ENCODE measurements at regions not wholly inside any gene's neighbourhood (a gene's known extent, or its start where the extent isn't known, plus 50 kb on each side); places are given as distances from the start of the nearest gene placed in this dataset.
"Not testable (repeated sequence)": the region's sequence is repeated elsewhere in the genome, so short reads cannot be mapped to it uniquely, and the experiment has no call there.

DNA sequence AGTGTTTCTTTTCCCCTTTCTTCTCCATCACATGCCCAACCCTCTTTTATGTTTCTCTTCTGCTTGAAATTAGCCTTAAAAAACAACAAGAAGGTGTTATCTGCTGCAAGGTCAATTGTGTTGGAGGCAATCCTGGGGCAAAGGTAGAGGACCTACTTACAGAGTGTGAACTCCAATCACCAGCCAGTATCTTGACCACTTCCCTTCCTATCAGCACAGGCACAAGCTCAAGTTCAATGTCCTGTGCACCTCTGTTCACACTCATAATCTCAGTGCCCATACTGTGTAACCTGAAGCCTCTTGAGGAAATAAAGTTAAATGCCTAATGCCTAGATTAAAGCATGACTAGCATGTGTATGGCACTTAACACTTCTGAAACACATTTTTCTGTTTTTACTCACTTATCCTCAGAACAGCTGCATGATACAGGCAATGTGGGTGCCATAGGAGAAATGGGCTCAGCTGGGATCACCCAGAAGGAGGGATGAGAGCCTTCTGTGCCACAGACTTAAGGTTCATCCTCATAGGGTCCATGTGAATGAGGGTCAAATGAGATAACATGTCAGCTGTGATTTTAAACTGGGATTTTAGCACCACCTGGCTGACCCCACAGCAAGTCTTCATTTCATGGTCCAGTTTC is 701.5 kb downstream of the BCL11A start:
- DNase-seq (ENCODE audit: low read depth in 2 of 3, low spot score in 2 of 3) = no peak

DNA sequence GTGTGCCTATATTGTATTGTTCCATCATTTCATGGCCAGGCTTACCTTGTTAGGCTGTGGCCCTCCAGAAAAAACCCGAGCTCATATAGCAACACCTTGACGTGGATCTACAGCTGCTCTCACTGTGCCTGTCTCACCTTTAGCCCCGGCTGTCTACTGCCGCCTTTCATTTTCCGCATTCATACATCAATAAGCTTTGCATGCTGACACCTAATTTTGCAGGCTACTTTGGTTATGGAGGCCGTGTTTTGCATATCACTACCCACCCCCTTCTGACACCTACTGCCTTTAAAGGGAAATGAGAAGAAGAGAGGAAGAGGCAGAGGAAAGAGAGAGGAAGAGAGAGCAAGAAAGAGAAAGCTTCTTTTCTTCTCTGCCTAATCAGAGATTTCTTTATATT is 702.9 kb downstream of the BCL11A start:
- DNase-seq (ENCODE audit: low read depth in 2 of 3, low spot score in 2 of 3) = no peak

DNA sequence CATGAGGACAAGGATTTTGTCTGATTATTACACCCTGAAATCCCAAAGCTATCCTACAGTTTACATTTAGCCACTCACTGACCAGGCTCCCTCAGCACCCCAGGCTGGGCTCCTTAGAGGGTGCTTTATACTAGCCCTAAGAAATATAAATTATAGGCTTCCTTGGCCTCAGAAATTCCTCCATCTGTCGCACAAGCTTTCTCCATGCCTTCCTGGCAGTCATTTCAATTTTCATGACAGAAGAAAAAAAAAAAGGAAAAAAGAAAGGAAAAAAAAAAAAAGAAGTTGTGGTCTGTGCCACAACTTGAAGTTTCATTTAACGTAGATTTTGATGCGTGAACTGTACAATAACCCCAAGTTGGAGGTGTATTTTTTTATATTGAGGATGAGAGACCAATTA is 719.5 kb downstream of the BCL11A start:
- DNase-seq (ENCODE audit: low read depth in 2 of 3, low spot score in 2 of 3) = no peak

DNA sequence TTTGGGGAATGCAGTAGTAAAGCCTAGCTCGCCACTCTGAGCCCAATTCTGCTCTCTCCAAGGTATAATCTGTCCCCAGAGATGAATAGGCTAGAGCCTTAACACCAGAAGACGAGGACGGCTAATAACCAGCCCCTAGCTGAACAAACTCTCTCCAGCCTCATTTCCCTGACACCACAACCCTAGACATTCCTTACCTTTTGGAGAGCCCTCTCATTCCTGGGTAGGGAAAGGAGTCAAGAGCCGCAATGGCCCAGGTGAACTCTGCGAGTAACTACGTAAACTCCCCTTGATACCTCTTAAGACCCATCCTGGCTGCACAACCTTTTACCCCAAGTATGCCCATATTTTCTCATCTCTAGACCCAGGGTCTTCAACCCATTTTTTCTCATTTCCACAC is 722.9 kb downstream of the BCL11A start:
- no peak for DNase-seq (ENCODE audit: low read depth in 2 of 3, low spot score in 2 of 3)

DNA sequence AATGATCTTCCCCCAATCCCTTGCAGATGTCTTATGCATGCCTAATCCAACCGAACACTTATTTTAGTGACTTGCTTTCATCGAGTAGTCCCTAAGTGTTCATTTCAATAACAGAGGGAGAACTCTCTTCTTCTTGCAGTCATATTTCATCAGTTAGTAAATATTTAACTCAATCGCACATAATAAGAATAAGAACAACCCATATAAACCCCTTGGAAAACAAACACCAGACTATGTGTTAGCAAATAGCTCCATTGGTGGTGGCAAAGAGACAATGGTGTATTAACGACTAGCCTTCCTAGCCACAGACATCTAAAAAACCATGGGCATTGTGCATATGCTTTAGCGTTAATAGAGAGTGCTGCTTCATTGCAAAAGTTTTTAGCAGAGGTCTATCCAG is 725.8 kb downstream of the BCL11A start:
- no peak for DNase-seq (ENCODE audit: low read depth in 2 of 3, low spot score in 2 of 3)

DNA sequence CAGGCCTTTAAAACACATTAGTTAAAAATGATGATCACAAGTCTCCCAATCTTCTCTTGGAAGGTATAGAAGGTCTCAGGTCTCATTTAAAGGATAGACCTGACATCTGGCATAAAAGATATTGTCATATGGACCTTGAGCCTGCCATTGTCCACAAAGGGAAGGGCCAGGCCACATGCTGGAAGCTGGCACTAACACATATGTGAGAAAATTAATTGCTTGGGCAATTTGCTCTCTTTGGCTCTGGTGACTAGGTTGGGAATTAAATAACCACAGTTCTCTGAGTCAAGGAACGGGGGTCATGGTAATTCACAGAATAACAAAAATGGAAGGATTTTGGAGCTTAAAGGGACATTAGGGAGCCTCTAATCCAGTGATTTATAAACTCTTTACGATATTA is 727.3 kb downstream of the BCL11A start:
- no peak for DNase-seq (ENCODE audit: low read depth in 2 of 3, low spot score in 2 of 3)

DNA sequence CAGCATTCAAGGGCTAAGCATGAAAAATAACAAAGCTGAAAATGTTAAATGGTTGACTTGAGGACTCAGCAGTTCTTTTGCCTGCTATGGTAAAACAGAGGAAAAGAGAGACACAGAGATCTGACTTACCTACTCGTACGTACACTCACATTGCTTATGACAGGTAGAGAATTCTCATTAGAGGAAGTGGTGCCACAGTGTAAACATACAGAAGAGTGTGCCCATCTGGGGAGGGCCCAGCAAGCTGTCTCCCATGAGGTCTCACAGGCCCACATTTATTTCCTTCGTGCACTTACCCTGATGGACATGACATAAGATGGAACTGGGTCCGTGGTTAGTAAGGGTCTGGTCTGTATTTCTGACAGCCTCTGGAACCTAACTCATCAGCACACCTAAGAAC is 729.1 kb downstream of the BCL11A start:
- no peak for DNase-seq (ENCODE audit: low read depth in 2 of 3, low spot score in 2 of 3)

DNA sequence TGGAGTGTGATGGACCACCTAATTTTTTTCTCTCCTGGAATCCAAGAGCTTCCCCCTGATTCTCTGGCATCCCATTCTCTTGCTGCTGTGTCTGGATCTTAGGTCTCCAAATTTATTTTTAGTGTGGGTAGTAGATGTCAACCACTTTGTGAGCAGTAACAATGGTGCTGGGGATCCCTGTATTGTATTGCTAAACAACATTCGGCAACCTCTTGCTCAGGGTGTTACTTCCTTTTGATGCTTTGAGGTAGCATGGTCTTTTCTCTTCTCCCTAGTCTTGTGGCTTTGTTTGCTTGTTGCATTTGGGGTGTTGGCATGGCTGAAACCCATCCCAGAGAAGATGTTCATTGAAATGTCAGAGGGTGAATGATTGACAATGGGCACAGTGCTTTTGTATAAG is 737.4 kb downstream of the BCL11A start:
- DNase-seq (ENCODE audit: low read depth in 2 of 3, low spot score in 2 of 3) = no peak

DNA sequence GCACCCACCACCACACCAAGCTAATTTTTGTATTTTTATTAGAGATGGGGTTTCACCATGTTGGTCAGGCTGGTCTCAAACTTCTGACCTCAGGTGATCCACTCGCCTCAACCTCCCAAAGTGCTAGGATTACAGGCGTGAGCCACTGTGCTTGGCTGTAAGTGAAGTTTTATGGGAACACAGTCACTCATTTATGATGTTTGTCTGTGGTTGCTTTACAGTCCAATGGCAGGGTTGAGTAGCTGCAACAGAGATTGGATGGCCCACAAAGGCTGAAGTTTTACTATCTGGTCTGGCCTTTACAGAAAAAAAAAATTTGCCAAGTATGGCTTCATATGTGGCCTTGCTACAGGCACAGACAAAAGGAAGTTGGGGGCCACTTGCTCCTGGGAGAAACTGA is 743.2 kb downstream of the BCL11A start:
- not testable (repeated sequence) for DNase-seq (ENCODE audit: low read depth in 2 of 3, low spot score in 2 of 3)

DNA sequence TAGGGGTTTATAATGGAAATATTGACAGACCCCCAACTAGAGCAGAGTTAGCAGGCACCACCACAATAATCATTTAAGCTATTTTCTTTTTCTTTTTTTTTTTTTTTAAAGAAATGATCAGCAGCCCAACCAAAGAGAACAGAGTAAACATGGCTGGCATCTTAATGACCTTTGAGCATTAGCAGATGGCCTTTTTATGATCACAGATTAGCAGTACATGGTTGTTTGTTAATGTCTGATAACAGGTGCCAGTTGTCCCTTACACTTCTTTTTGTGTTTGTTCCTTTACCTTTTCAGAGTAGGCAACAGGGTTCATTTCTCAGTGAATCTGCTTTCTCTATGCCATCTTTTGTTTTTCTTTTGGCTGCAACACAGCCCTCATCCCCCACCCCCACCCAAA is 747.0 kb downstream of the BCL11A start:
- DNase-seq (ENCODE audit: low read depth in 2 of 3, low spot score in 2 of 3) = no peak

DNA sequence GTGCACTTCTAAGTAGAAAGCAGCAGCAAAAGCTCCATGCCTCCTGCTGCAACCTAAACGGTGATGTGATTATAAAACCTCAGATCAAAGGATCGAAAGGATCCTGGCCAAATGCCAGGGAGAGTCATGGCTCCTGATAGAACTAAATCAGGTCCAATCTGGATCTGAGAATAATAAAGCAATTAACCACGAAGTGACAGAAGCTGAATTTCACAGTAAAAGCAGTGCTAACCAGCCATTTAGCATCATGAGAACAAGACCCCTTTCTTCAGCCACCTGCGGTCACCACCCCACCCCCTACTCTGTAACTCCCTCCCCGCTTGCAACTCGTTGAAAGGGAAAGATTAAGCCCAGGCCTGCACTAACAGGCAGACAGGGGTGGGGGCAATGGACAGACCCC is 748.7 kb downstream of the BCL11A start:
- DNase-seq (ENCODE audit: low read depth in 2 of 3, low spot score in 2 of 3) = no peak

DNA sequence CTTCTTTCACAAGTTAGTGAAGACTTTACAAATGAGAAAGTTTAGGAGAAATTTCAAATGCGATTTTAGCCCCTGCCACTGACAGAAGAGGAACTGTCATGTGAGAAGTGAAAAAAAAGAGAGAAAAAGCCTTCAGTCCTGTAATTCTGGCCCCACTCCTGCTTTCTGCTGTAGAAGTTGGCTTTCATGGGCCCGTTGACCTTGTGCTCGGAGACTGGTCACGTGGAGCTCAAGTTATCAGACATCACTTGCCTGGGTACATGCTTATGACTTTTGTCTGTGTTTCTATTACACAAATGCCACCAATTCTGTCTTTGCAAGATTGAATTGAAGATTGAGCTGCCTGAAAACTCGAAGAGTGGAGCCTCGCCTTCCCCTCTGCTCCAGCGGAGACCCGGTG is 749.9 kb downstream of the BCL11A start:
- DNase-seq (ENCODE audit: low read depth in 2 of 3, low spot score in 2 of 3) = no peak

DNA sequence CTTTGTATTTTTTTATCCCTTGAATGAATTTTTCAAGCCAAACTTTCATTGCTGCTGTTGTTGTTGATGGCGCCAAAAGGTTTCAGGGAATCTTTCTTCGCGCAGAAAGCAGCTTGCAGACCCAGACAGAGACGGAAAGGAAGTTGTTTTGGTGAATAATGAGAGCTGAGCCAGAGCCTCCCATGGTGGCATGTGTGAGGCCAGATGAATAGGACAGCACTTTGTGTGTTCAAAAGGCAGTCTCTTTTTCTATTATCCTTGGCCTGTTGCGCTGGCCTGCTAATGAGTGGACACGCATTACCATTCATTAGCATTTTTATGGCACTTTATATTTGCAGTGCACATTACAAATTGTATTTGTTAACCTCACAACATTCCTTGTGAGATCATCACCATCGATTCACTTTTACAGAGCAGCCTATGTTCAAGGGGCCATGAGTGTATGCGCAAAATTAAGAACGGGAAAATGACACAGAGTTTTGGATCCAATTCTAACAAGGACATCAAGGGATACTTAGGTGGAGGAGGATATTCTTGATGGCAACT is 754.7 kb downstream of the BCL11A start:
- no peak for DNase-seq (ENCODE audit: low read depth in 2 of 3, low spot score in 2 of 3)

DNA sequence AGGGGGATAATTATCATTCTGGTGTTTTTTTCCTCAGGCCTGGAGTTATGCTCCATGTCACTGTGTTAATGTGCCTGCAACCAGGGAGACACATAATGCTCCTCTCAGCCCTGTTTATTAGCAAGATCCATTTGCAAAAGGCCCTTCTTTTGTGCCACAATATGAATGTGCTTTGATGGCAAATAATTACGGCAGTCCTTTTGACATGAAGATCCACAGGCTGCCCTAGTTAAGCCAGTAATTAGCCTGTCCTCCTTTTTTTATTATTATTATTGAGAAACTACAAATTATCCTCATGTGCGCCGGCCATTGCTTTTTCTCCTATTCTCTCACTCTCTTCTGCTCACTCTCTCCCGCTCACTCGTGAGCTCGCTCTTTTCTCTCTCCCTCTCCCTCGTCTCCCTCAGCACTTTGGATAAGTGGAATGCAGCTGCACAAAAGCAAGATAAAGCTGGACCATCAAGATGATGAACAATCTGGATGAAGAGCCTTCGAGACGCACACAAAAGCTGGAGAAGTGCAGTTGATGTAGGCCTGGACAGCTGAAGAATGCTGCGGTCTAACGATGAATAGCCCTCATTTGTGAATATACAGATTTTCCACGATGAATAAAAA is 762.3 kb downstream of the BCL11A start:
- no peak for DNase-seq (ENCODE audit: low read depth in 2 of 3, low spot score in 2 of 3)

DNA sequence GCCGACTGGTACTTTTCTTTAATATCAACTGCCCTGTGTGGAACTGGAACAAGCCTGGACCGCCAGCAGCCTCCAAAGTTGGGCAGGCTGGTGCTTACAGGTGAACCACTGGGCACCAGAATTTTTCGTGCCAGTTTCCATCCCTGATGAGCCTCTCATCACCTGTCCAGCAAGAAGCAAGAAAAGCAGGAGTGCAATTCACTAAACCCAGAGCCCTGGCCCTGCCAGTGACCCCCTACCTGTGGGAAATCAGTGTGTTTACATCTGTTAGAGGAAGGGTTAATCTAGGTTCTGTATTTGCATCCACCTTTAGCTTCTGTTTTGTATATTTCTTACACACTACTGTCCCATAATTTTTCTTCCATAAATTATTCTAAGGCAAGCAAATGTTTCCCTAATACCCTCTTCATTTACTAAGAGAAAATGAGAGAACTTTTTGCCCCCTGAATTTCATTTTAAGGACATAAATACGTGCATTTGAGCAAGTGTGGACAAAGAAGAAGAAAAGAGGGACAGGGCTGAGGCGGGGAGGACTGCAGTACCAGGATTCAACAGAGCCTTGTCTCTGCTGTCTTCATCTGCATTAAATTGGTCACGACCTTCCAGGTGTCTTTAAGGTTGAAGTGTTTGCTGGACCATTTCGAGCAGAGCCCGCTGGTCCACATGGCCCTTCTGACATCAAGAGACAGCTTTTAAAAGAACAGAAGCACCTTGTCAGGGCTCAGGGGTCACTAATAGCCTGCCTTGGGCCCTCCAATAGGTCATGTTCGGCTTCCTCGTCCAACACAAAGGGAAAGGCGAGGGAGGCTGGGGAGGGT is 763.1 kb downstream of the BCL11A start:
- no peak for DNase-seq (ENCODE audit: low read depth in 2 of 3, low spot score in 2 of 3)

DNA sequence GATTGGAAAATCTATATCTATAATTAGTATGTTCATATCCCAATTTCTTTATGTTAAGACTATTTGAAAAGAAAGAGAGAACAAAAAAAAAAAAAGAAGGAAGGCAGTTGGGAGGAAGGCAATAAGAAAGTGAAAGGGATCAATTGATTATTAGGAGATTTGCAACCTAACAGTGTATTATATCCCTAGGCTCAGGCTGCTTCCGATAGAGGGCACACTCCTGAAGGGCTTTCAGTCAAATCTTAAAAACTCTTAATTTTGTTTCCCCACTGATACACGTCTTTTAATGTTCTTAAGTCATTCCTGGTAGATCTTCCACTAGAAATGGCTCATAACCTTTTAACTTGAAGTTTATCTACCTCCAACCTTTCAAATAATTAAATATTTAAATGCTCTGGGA is 763.9 kb downstream of the BCL11A start:
- no peak for DNase-seq (ENCODE audit: low read depth in 2 of 3, low spot score in 2 of 3)

DNA sequence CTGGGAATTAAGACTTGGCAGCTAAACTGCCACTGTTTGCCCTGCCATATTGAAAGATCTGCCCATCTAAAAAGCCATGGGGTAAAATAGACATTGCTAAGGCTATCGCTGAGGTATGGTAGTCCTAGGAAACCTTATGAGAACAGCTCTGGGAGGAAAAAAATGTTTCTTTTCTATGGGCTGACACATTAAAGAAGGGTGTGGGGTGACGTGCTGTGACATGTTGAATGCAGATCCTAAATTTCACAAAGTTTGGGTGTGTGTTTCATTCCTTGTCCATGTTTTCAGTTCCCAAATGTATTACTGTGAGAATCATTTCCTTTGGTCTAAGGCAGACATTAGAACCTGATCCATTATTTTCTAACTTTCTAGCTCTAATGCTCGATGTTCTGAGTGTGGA is 766.4 kb downstream of the BCL11A start:
- no peak for DNase-seq (ENCODE audit: low read depth in 2 of 3, low spot score in 2 of 3)

DNA sequence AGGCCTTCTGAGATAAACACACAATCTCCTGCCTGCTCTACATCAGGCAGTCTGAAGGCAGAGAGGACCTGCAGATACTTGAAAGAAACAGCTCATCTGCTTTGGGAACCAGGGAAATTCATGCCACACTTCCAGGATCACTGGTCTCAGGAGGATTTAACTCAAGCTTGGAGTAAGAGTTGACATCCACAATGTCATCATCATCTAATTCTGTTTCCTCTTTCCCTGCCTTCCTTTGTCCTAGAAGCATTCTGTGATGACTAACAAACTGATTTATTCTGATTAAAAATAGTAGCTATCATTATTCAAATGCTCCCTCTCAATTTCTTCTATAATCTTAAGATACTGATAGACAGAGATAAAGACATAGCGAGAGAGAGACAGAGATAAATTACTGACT is 766.8 kb downstream of the BCL11A start:
- DNase-seq (ENCODE audit: low read depth in 2 of 3, low spot score in 2 of 3) = no peak

DNA sequence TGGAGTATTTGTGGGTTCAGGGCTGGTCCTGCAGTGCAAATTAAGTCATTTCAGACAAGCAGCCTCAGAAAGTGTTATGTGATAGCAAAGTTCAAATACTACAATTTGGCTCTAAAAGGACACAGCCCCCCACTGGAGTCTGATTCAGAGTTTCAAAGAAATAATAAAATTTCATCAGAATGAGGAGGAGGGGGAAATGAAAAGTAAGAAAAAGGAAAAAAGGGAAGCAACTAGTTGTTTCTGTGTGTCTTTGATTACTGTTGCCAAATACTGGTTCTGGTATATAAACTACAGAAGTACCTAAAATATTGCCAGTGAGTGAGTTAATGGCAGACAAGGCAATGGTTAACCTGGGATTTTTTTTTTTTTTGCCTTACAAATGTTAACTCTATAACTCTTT is 773.9 kb downstream of the BCL11A start:
- peak in 1 of 3 donors; percentile 7 for DNase-seq (ENCODE audit: low read depth in 2 of 3, low spot score in 2 of 3)

DNA sequence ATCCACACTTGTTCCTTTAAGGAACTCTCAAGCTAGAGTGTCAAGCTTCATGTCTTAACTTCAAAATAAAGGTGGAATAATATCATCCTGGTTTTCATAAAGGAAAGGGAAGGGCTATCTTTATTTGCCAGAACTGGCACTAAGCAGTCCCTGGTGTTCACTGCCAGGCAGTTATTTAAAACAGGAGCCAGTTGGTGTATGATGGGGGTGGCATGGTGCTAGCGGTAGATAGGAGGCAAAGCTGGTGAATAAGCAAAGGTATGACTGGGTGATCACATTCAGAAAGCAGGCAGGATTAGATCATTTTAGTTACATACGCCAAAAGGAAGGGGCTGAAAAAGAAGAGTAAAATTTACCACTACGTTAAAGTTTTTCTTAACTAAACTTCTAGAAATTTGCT is 776.3 kb downstream of the BCL11A start:
- DNase-seq (ENCODE audit: low read depth in 2 of 3, low spot score in 2 of 3) = no peak

DNA sequence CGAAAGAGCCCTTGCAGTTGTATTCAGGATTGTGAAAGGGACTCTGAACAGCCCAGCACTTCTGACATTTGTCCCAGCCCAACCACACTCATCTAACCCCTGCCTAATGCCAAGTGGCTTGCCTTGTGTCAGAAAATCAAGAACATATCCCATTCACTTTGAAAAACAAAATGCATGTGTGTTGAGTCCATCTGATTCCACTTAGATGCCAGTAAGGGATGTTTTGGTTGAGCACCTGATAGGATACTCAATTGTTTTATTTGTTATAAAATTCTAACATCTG is 776.8 kb downstream of the BCL11A start:
- DNase-seq (ENCODE audit: low read depth in 2 of 3, low spot score in 2 of 3) = no peak

DNA sequence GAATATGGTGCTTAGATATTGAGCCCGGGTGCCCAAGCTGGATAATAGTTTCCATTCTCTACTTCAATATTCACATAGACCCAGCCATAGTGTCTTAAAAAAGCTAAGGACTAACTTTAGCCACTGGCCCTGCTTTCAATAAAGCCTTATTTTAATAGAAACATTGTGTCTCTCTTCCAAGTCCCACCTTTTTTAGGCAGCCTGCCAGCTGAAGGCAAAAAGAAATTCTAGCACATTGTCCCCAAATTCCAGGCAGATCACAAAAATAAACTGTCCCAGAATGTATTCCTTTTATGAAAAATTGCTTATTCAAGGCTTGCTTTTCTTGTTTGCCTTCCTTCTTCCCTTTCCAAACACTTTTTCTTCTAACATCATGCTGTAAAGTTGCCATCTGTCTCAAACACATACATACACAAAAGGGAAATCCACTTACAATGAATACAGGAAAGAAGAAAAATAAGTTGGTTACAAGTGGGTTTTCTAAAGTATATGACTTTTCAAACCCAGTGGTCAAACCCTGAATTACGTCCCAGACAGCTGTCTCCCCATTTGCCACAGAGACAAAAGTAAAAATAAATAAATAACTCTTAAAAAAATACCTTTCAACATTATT is 778.5 kb downstream of the BCL11A start:
- DNase-seq (ENCODE audit: low read depth in 2 of 3, low spot score in 2 of 3) = no peak
